Suppressor macrophage (primary cell): ENCODE measurements at regions not wholly inside any gene's neighbourhood (a gene's known extent, or its start where the extent isn't known, plus 50 kb on each side); places are given as distances from the start of the nearest gene placed in this dataset.
A peak's percentile ranks its signal among the peaks of the same experiment; 100 is the strongest.
"Not testable (repeated sequence)": the region's sequence is repeated elsewhere in the genome, so short reads cannot be mapped to it uniquely, and the experiment has no call there.

Experiments used
- DNase-seq, 4 experiments: peaks; one replicate each; pipeline ENCODE4 v3.0.0-alpha.2; 2020 to 2022

DNA sequence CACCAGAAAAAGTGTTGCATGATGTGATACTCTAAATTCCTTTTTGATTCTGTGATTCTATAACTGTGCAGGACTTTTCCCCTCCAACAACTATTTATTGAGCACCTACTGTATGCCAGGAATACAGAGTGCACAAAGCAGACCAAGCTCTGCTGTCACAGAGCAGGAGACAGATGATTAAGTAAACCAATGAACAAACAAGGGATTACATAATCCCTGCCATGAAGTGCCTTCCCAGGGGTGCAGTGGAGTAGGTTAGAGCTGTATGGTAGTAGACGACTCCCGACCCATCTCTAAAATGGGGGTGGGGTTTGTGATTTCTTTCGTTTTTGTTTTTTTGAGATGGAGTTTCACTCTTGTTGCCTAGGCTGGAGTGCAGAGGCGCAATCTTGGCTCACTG lies 213.9 kb downstream of the TBX5 start:
- no peak for DNase-seq

GRCh38 chr12:114191581-114191980 lies 214.4 kb downstream of the TBX5 start:
- no peak for DNase-seq

DNA sequence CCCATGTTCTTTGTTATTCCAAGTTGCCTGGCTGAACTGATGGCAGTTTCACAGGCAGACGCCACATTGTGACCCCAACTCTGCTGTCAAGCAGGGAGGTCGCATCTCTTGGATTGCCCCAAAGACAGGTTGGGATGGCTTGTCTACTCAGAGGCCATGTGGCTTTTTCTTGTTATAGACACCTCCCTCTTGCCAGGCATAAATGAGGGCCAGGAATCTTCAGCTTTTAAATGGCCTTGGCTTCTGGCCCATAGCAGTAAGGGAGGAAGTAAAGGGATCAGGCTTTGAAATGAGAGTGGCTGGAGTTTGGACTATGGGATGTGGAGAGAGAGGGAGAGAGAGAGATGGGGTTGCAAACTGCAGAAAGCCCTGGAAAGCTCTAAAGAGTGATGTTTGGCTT lies 215.0 kb downstream of the TBX5 start:
- DNase-seq = no peak

DNA sequence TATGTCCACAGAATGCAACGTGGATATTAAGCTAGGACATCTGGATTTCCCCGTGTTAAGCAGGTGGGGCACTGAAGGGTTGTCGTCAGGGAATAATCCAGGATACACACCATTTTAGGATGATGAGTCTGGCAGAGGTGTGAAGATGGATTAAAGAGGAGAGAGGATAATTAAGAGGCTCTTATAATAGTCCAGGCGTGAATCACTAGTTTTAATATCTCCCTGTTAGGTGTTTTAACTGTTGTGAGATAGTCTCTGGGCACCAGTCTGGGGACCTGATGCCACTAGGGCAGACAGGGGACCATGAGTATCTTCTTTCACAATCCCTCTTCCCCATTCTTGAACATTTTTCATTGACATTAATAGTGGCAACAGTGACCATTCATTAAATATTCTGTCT lies 216.7 kb downstream of the TBX5 start:
- DNase-seq = no peak

GRCh38 chr12:114186241-114187002 lies 219.5 kb downstream of the TBX5 start:
- no peak for DNase-seq

GRCh38 chr12:114185036-114185435 lies 218.9 kb upstream of the RBM19 start:
- no peak for DNase-seq

DNA sequence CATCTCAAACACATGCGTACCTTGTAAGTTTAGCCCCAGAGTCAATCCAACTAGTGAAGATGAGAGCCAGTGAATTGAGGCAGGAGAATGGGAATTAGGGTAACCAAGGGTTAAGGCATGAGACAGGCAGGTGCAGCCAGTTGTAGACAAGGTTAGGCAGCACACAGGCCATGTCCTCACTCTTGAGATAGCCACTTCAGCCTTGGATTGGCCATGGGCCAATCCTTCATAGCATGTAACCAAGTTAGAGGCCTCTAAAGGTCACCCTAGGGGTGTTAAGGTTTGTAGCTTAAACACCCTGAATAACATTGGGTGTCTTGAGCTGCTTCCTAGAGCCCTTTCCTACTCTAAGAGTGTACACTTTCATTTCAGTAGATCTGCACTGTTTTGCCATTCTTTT lies 208.2 kb upstream of the RBM19 start:
- DNase-seq = no peak

DNA sequence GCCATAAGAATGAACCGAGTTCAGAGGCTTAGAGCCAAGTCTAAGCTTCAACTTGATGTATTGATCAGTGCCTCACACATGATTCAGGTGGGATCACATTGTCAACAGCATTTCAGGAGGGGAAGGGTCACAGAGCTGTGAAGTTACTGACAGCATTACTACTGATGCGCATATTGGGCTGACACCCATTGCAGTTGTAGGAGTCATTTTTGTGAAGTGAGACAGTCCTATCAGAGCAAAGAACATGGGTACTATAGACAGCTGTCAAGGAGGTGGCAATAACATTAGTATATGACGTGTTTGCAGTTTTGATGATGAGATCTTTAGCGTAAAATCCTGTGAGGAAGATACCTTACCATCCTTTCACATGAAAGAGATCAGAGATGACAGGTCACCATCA lies 206.0 kb upstream of the RBM19 start:
- no peak for DNase-seq

GRCh38 chr12:114168061-114168460 lies 201.9 kb upstream of the RBM19 start:
- no peak for DNase-seq

- no peak for DNase-seq
Measured at GRCh38 chr12:114167431-114167830, 201.3 kb upstream of the RBM19 start.

DNA sequence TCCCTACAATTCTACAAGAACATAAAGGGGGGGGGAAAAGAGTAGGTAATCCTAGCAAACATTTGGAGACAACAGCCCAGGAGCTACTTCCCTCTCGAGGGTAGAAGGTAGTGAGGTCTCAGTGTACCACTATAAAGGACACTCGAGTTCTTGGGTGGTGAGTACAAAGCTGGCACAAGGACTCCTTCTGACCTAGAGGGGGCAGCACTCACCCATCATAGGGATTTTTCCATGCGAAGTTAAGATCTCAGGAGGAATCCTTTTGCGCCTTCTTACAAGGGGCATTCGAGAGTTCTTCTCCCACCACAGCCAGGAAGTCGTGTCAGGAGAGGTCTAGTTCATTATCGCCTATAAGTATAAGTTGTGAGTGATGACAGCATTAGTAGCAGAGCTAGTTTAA lies 200.2 kb upstream of the RBM19 start:
- DNase-seq = peak; percentile 5 to 29 (median 13)

- DNase-seq = no peak
Measured at GRCh38 chr12:114165921-114166320, 199.8 kb upstream of the RBM19 start.

GRCh38 chr12:114164351-114164750 lies 198.2 kb upstream of the RBM19 start:
- DNase-seq = no peak

GRCh38 chr12:114163771-114164170 lies 197.6 kb upstream of the RBM19 start:
- peak in 2 of 4 experiments; percentile 1 to 19 for DNase-seq

DNA sequence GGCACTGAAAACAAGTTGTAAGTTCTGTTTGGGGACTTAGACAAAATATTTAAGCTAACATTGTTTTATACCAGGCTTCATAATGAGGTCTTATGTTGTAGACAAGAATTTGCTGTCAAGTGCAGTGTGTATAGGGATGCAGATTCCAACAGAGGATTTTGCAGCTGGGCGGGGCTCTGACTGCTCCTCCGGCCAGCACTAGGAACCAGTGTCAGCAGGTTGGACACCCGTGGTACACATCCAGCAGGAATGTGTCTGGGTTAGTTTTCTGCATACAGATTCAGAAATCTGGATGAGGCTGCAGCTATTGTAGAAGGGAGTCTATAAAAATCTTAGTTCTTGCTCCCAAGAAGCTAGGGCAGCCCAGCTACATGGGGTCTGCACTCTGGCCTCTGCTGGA lies 194.3 kb upstream of the RBM19 start:
- DNase-seq = no peak

- no peak for DNase-seq
Measured at GRCh38 chr12:114152890-114153289, 186.8 kb upstream of the RBM19 start.

GRCh38 chr12:114152066-114152465 lies 185.9 kb upstream of the RBM19 start:
- no peak for DNase-seq

GRCh38 chr12:114150584-114150983 lies 184.5 kb upstream of the RBM19 start:
- not testable (repeated sequence) for DNase-seq

DNA sequence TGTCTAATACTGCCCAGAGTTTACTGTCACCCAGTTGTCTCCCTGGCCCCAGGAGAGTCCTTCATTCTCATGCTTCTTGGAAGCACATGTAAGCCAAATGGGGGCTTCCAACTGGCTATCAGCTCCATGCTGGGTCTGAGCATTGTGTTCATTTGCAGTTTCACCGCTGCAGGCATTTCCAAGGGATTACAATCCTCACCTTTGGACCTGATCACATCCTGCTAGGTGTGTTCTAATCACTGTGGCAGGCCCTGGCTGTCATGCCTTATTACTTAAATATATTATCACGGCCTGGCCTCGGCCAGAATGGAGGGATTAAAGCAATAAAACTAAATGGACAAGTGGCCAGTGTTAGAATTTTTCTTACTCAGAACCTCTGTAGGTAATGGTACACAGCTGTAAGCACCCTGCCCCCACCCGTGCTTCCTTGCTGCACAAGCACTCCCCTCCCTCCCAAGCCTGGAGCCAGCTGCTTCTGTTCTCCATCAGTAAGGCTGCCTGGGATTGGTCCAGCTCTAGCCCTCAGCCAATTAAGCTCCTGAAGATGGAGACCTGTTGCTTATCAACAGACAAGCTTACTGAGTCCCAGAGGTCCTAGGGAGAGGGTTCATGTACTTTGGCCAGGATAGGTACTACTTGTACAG lies 175.9 kb upstream of the RBM19 start:
- DNase-seq = no peak

- no peak for DNase-seq
Measured at GRCh38 chr12:114140576-114140975, 174.5 kb upstream of the RBM19 start.

DNA sequence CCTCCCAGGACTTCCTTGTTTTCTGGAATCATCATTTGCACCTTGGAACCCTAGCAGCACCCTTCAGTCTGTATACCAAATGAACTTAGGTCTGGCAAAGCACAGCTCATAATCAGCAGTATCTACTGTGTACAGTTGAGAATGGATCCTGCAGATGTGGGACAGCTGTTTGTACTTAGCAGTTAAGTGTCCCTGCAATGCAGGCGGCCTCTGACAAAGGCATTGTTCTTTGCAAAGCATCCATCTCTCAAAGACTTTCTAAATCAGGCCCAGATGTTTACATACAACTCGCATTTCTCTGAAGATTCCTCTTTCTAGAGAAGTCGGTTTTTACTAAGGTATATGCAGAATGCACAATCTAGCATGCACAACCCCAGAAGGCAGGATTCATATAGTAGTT lies 170.5 kb upstream of the RBM19 start:
- no peak for DNase-seq

GRCh38 chr12:114134922-114135321 lies 168.8 kb upstream of the RBM19 start:
- no peak for DNase-seq

DNA sequence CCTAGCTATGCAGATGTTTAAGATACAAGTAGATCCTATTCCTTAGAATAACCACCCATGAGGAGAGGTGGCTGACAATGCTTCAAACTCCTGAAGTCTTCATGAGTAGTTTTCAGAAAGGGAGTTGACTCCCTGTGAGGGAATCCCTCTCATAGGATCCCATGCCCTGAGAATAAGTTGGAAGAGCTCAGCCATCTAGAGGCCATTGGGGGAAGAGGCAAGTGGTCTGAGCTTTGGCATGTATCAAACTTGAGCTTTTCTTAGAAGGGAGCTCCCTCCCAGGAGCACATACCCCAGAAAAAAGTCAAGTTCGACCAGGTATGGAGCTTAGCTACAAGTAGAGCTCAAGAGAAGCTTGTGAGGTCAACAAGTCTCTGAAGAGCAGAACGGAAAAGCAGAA lies 165.7 kb upstream of the RBM19 start:
- no peak for DNase-seq

GRCh38 chr12:114123108-114123507 lies 157.0 kb upstream of the RBM19 start:
- no peak for DNase-seq

GRCh38 chr12:114122016-114122415 lies 155.9 kb upstream of the RBM19 start:
- DNase-seq = no peak
